ENCODE measurements at regions not wholly inside any gene's neighbourhood (a gene's known extent, or its start where the extent isn't known, plus 50 kb on each side); places are given as distances from the start of the nearest gene placed in this dataset.
"Not testable (repeated sequence)": the region's sequence is repeated elsewhere in the genome, so short reads cannot be mapped to it uniquely, and the experiment has no call there.

DNA sequence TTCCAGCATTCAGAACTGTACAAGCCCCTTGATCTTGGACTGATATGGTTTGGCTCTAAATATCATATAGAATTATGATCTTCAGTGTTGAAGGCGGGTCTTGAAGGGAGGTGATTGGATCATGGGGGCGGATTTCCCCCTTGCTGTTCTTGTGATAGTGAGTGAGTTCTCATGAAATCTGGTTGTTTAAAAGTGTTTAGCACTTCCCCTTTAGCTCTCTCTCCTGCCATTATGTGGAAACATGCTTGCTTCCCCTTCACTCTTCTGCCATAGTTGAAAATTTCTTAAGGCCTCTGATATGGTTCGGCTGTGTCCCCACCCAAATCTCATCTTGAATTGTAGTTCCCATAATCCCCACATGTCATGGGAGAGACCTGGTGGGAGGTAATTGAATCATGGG lies 305.3 kb upstream of the CYRIA start:
- DNase-seq (ENCODE audit: low read depth), result not testable (repeated sequence)

DNA sequence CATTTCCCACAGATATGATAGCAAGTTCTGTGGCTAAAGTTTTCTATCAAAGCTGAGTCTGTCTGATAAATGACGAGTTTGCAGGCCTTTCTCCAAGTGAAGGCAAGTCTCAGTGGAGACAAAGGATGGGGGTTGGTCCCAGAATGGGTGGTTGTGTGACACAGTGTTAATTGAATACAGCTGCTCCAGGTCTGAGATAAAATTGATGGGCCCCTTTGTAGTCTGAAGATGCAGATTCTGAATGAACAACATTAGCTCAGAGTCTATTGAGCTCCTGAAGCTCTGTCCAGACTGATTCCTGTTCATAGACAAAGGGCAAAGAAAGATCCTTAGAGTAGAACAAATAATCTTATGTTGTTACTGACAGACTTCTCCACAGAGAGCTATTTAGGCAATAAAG lies 296.9 kb upstream of the CYRIA start:
- no peak for DNase-seq (ENCODE audit: low read depth)

- no peak for DNase-seq (ENCODE audit: low read depth)
These were observed 294.9 kb upstream of the CYRIA start for GRCh38 chr2:16960579-16960978.

GRCh38 chr2:16958266-16958665 lies 292.6 kb upstream of the CYRIA start:
- DNase-seq (ENCODE audit: low read depth), result no peak

DNA sequence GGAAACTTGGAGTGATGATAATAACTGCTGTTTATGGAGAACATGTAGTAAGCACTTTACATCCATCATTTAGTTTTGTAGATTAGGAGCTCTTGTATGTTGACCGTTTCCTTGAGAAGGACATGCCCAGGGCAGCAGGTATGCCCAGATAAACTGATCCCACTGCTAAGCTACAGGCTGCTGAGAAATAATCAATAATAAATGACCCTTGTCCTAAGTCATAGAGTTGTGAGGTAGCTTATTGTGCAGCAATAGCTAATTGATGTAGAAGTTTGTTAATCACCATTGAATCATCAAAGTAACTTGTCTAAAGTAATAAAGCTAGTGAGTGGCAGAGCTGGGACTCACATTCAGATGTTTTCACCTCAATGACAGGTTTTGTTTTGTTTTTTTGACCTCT lies 287.2 kb upstream of the CYRIA start:
- DNase-seq (ENCODE audit: low read depth), result no peak

- no peak for DNase-seq (ENCODE audit: low read depth)
These were observed 286.7 kb upstream of the CYRIA start for GRCh38 chr2:16952368-16952767.

GRCh38 chr2:16950436-16950835 lies 284.8 kb upstream of the CYRIA start:
- DNase-seq (ENCODE audit: low read depth), result no peak

DNA sequence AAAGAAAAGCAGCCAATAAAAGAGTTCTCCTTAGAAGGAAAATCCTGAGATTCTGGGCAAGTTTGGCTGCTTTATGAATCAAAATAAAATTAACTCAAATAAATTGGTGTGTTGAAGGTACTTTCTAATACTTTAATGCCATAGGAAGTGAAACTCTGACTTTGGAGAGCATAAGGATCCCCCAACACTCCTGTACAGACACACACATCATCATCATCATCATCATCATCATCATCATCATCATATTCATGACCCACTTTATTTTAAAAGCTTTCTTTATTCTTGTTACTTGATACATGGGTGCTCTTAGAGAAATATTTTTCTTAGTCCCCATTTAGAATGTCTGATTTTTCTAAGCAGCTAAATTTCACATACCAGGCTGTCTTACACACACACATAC lies 283.1 kb upstream of the CYRIA start:
- no peak for DNase-seq (ENCODE audit: low read depth)

DNA sequence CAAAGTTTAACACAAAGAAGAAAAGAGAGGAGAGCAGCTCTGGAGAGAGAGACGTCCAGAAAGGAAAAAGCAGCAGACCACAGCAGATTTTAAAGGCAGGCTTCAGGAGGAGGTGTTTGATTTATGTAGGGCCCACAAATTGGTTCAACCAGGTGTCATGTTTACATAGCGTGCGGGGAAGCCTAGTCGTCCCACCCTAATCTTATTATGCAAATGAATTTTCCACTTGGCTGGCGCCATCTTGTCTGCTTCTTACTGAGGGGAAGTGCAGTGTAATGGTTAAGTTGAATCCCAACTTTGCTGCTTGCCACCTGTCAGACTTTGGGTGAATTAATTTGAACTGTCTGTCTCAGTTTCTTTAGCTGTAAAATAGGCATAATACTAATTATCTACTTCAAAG lies 282.4 kb upstream of the CYRIA start:
- DNase-seq (ENCODE audit: low read depth), result no peak

DNA sequence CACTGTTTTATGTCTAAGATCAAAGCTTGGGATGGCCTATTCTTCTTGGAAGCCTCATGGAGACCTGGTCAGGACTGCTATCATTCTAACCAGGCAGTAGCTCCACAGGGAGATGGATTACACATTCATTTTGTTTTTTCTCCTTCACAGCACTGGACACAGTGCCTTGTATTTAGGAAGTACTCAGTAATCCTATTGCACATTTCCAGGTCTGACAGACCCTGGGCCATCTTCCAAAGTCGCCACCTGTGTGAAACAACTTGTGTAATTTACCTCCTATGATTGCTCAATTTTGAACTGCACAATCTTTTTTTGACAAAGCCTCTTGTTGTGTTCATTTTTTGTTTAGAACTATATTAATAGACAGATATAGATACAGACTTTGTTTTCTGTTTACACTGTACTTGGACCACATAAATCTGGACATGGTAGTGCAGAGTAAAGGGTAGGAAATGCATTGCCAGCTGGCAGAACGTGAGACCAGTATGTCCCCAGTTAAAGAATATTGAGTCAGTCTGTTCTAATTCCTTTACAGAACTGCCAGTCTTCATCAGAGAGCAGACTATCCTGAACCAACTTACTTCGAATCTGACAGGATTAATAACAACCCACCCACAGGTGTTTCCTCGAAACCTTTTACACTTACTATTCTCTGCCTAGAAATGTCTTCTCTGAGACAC lies 277.8 kb upstream of the CYRIA start:
- DNase-seq (ENCODE audit: low read depth), result no peak

DNA sequence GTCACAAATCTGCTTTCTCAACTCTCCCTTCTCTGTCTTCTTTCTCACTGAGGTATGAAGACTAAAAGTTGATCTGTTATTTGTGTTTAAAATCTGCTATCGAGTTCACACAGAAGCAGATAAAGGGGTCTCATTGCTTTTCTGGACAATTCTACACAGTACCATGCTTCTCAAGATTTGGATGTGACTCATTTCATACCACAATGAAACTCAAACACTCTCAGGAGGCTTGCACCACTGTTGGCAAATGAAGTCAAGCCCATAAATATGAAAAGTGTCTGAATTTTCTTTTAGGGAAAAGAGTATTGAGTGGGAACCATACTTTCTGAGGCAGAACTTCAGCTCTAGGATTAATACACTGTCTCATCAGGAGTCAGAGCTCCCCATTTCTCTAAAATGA lies 274.6 kb upstream of the CYRIA start:
- DNase-seq (ENCODE audit: low read depth), result no peak

- DNase-seq (ENCODE audit: low read depth), result no peak
These were observed 274.1 kb upstream of the CYRIA start for GRCh38 chr2:16939771-16940170.

DNA sequence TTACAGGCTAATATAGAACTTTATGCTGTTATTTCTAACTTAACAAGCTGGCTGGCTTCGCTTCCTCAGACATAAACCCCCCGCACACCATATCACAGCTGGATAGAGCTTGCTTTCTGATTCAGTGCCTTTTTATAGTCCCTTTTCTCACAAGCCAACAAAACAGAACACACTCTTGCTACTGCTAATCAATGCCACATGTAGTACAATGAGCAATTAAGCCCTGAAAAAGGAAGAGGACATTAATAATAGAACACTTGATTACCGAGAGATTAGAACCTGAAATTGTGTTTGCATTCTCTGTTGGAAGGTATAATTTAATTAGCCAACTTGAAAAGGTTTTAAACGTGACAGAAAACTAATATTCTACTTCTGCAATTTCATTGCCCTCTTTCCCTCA lies 267.7 kb upstream of the CYRIA start:
- no peak for DNase-seq (ENCODE audit: low read depth)

DNA sequence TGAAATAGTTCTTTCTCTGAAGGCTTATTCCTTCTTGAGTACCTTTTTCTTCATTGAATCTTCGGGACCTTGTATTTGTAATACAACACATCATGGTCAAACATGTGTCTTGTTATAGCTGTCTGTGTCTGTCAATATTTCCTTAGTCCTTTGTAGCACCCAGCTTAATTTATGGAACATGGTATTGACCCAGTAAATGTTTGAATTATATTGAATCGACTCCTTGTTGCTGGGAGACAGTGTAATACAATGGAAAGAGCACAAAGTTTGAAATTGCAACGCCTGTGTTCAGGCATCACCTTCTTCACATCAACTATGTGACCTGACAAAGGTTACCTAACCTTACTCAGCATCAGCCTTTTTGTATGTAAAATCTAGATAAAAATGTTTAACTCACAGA lies 267.2 kb upstream of the CYRIA start:
- DNase-seq (ENCODE audit: low read depth), result no peak

- DNase-seq (ENCODE audit: low read depth), result no peak
These were observed 265.8 kb upstream of the CYRIA start for GRCh38 chr2:16931441-16931840.

DNA sequence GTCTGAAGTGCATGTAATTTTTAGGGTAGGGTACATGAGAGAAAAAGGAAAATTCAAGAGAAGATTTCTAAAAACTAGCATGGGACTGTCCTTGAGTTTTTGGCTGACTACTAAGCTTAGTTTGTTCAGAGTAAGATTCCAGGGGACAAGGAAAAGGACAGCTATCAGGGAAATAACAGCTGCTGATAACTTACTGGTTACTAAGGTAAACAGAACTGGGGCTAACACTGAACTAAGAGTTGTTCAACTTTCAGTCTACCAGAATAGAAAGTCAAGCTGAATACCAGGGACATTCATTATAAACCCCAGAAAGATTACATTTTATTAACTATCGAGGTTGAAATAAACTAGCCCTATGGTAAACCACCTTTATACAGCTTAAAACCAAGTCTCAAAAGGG lies 261.8 kb upstream of the CYRIA start:
- DNase-seq (ENCODE audit: low read depth), result no peak

- no peak for DNase-seq (ENCODE audit: low read depth)
These were observed 259.5 kb upstream of the CYRIA start for GRCh38 chr2:16925145-16925544.

- DNase-seq (ENCODE audit: low read depth), result not testable (repeated sequence)
These were observed 249.7 kb upstream of the CYRIA start for GRCh38 chr2:16915341-16915755.

GRCh38 chr2:16911746-16912145 lies 246.1 kb upstream of the CYRIA start:
- no peak for DNase-seq (ENCODE audit: low read depth)

GRCh38 chr2:16908656-16909055 lies 243.0 kb upstream of the CYRIA start:
- no peak for DNase-seq (ENCODE audit: low read depth)

- DNase-seq (ENCODE audit: low read depth), result no peak
These were observed 242.1 kb upstream of the CYRIA start for GRCh38 chr2:16907645-16908282.

DNA sequence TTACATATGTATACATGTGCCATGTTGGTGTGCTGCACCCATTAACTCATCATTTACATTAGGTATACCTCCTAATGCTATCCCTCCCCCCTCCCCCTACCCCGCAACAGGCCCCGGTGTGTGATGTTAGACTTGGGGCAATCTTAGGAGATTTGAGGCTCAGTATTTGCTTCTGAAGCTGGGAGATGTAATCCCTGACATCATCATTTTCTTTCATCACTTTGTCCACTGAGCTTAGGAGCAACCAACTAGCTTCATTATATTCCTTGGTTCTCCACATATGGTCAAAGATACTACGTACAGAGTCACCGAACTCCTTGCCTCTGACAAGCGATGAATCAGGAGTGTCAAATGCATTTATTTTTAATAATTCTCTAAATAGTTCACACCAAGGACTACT lies 239.7 kb upstream of the CYRIA start:
- not testable (repeated sequence) for DNase-seq (ENCODE audit: low read depth)

DNA sequence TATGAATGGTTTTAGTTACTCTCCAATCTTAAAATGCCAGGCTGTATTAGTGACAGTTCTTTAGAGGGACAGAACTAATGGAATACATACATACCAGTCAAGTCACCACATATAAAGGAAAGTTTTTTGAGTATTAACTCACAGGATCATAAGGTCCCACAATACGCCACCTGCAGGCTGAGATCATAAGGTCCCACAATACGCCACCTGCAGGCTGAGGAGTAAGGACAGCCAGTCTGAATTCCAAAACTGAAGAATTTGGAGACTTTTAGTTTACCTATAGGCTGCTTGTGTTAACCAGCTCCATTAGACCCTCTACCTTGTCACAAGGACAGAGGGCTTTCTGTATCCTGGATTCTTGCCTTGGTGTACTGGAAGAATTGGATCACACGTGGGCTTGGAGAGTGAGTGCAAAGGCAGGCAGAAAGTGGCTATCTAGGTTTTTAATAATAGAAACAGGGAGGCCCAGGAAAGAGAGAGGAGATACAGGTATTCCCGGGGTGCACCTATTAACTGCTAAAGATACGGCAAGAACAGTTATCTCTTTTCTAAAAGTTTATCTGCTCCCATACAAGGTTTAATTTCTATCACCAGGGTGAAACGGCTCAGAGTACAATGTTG lies 234.9 kb upstream of the CYRIA start:
- DNase-seq (ENCODE audit: low read depth), result no peak

DNA sequence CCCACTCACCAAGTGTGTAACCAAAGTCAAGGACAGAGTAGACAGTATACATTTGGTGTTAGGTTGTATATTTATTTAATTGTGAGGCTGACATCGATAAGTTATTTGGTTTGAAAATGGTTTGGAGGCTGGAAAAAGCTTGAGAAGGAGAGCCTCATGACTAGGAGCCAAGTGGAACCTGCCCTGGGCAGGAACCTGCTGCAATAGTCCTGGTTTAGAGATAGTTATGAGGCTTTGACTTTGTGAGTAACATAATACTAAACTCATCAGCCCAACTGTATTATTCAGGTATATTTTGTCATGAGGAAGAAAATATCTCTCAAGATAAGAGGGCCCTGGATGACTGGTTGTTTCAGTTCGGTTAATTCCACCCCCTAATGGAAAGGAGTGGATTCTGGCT lies 234.3 kb upstream of the CYRIA start:
- no peak for DNase-seq (ENCODE audit: low read depth)
